ENCODE measurements at regions not wholly inside any gene's neighbourhood (a gene's known extent, or its start where the extent isn't known, plus 50 kb on each side); places are given as distances from the start of the nearest gene placed in this dataset.

DNA sequence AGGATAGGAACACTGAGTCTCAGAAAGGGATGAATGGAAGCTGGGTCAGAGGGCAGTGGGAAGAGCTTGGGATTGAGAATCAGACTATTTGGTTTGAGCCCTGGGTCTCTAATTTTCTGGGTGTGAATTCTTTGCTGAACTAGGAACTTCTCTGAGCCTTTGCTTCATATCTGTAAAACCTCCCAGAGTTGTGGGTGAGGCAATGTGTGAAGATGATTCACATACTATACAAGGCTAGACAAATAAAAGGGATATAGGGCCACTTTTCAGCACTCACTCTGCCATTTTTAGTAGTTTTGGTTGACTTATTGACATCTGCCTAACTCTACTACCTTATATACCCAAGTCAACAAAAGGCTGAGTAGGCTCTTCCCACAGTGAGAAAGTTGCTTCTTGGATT is 77.7 kb upstream of the JUN start:
- TF ChIP-seq, protein P1, sequence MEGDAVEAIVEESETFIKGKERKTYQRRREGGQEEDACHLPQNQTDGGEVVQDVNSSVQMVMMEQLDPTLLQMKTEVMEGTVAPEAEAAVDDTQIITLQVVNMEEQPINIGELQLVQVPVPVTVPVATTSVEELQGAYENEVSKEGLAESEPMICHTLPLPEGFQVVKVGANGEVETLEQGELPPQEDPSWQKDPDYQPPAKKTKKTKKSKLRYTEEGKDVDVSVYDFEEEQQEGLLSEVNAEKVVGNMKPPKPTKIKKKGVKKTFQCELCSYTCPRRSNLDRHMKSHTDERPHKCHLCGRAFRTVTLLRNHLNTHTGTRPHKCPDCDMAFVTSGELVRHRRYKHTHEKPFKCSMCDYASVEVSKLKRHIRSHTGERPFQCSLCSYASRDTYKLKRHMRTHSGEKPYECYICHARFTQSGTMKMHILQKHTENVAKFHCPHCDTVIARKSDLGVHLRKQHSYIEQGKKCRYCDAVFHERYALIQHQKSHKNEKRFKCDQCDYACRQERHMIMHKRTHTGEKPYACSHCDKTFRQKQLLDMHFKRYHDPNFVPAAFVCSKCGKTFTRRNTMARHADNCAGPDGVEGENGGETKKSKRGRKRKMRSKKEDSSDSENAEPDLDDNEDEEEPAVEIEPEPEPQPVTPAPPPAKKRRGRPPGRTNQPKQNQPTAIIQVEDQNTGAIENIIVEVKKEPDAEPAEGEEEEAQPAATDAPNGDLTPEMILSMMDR (IDR thresholded peaks at IDR 0.05; ENCODE audit: low read depth, low read length), result no peak
- H3K4me3 ChIP-seq (replicated peaks in 1 of 2; ENCODE audit: low read depth in 2 of 2, low read length in 2 of 2), result no peak overlapping the region
- peak in 1 of 2 donors; percentile 60 for DNase-seq (ENCODE audit: low read depth in 2 of 2)

GRCh38 chr1:58862728-58863385 is 79.0 kb upstream of the JUN start:
- no peak overlapping the region for H3K4me3 ChIP-seq (replicated peaks in 1 of 2; ENCODE audit: low read depth in 2 of 2, low read length in 2 of 2)
- TF ChIP-seq, protein P1 (IDR thresholded peaks at IDR 0.05; ENCODE audit: low read depth, low read length), result no peak
- DNase-seq (ENCODE audit: low read depth in 2 of 2), result no peak

GRCh38 chr1:58864654-58865053 is 80.8 kb upstream of the JUN start:
- TF ChIP-seq, protein P1 (IDR thresholded peaks at IDR 0.05; ENCODE audit: low read depth, low read length), result no peak
- DNase-seq (ENCODE audit: low read depth in 2 of 2), result no peak
- no peak overlapping the region for H3K4me3 ChIP-seq (replicated peaks in 1 of 2; ENCODE audit: low read depth in 2 of 2, low read length in 2 of 2)

GRCh38 chr1:58866578-58866977 is 82.7 kb upstream of the JUN start:
- no peak for DNase-seq (ENCODE audit: low read depth in 2 of 2)
- TF ChIP-seq, protein P1 (IDR thresholded peaks at IDR 0.05; ENCODE audit: low read depth, low read length), result no peak
- no peak overlapping the region for H3K4me3 ChIP-seq (replicated peaks in 1 of 2; ENCODE audit: low read depth in 2 of 2, low read length in 2 of 2)

DNA sequence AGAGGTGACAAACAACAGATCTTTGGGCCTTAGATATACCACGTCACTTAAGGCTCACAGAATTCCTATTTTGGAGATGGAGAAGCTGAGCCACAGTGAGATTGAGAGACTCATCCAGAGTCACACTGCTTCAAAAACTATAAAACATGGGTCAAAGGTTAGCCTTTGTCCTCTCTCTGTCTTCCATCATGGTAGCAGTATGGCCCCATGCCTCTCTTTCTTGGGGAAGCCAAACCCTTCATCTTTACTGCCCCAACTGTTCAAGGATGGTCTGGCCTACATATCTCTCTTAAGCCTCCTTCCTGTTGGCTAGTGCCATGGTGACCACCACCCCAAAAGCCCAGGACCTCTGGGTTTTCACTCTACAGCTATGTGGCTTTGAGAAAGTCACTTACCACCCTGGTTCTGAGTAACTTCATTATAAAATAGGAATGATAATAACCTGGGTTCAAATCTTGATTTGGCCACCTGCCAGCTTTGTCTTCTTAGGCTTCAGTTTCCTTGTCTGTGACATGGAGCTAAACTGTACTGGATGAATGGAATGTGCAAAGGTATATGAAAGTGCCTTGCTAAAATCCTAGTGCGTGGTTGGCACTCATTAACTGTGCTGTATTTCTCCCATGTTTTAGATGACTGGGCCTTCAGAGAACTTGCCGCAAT is 85.9 kb upstream of the JUN start:
- TF ChIP-seq, protein P1 (IDR thresholded peaks at IDR 0.05; ENCODE audit: low read depth, low read length), result no peak
- DNase-seq (ENCODE audit: low read depth in 2 of 2), result no peak
- no peak overlapping the region for H3K4me3 ChIP-seq (replicated peaks in 1 of 2; ENCODE audit: low read depth in 2 of 2, low read length in 2 of 2)

DNA sequence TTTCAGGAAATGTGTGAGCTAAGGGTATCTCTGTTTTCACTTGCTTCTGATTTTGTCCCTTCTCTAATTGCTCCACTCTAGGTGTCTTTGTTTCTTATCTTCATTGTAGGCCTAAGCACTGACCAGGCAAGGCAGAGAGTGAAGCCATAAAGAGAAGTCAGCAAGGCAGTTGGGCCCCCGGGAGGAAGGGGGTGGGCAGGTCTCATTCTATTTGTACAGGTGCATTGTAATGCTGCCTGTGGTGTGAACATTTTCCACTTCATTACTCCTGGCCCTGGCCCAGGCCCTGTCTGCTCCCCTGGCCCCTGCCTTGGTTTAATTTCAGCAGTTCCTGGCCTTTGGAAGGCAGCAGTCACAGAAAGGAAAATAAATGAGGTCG is 86.4 kb upstream of the JUN start:
- TF ChIP-seq, protein P1 (IDR thresholded peaks at IDR 0.05; ENCODE audit: low read depth, low read length), result no peak
- DNase-seq (ENCODE audit: low read depth in 2 of 2), result no peak

More for the DNA sequence above, 86.4 kb upstream of the JUN start:
- H3K4me3 ChIP-seq (replicated peaks in 1 of 2; ENCODE audit: low read depth in 2 of 2, low read length in 2 of 2), result no peak overlapping the region

Measured in cardiac fibroblast (primary cell).